ENCODE measurements at regions not wholly inside any gene's neighbourhood (a gene's known extent, or its start where the extent isn't known, plus 50 kb on each side); places are given as distances from the start of the nearest gene placed in this dataset.

DNA sequence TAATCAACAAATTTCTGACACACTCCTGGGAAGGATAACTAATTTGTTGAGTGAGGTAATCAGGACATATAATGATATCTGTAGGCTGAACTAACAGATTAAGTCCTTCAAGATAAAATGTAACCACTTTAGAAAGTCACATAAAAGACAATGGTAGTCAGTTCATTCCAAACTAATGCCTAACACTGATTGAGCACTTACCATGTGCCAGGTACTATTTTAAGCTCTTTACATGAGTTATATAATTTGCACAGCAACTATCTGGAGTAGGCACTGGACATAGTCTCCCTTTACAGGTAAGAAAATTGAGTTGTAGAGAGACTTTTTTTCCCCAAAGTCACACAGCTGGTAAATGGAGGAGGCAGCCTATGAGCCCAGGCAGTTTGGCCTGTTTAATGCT lies 211.2 kb upstream of the CFAP20DC start:
- no peak for TF ChIP-seq POLR2A (IDR thresholded peaks at IDR 0.05)
- no peak for TF ChIP-seq CTCF (IDR thresholded peaks at IDR 0.05)
- TF ChIP-seq POLR2AphosphoS5 (IDR thresholded peaks at IDR 0.05) = no peak
- no peak for TF ChIP-seq EP300 (IDR thresholded peaks at IDR 0.05)
